Mesendoderm (in vitro differentiated cells): ENCODE measurements at regions not wholly inside any gene's neighbourhood (a gene's known extent, or its start where the extent isn't known, plus 50 kb on each side); places are given as distances from the start of the nearest gene placed in this dataset.

Experiments used
- DNase-seq: peaks from one replicate; pipeline ENCODE4 v3.0.0; 2013
- H2AK5ac ChIP-seq: 2 replicates; pipeline ENCODE4 v1.6.1; 2013; ENCODE audit warnings: low read length, inconsistent platforms
- H2BK120ac ChIP-seq: 2 replicates; pipeline ENCODE4 v1.6.1; 2013; ENCODE audit warnings: low read depth, mild to moderate bottlenecking, low read length, moderate library complexity, mixed read lengths
- H2BK15ac ChIP-seq: replicated peaks from 2 replicates; pipeline ENCODE4 v1.6.1; 2013; ENCODE audit warnings: low read depth, mild to moderate bottlenecking, moderate library complexity
- H2BK5ac ChIP-seq: 2 replicates; pipeline ENCODE4 v1.6.1; 2013; ENCODE audit warnings: low read length, inconsistent platforms
- H3K18ac ChIP-seq: 2 replicates; pipeline ENCODE4 v1.6.1; 2013; ENCODE audit warnings: mild to moderate bottlenecking, low read length, mixed read lengths
- H3K23ac ChIP-seq: one replicate; pipeline ENCODE4 v1.6.1; 2013; ENCODE audit warnings: low read length
- H3K27ac ChIP-seq: 2 replicates; pipeline ENCODE4 v1.5.1; 2013; ENCODE audit warnings: low read depth, mild to moderate bottlenecking, inconsistent platforms, low read length, moderate library complexity
- H3K27me3 ChIP-seq: 2 replicates; pipeline ENCODE4 v1.6.1; 2013; ENCODE audit warnings: low read length, control low read depth, mild to moderate bottlenecking, inconsistent platforms; ENCODE audit not compliant: insufficient read depth, poor library complexity
- H3K36me3 ChIP-seq: 2 replicates; pipeline ENCODE4 v1.6.1; 2013; ENCODE audit warnings: low read length, inconsistent platforms; ENCODE audit not compliant: control insufficient read depth, insufficient read depth
- H3K4ac ChIP-seq: one replicate; pipeline ENCODE4 v1.6.1; 2013; ENCODE audit warnings: low read depth, mild to moderate bottlenecking, low read length, moderate library complexity
- H3K4me1 ChIP-seq: 2 replicates; pipeline ENCODE4 v1.6.1; 2013; ENCODE audit warnings: low read depth, low read length, inconsistent platforms; ENCODE audit not compliant: control insufficient read depth
- H3K4me2 ChIP-seq: 2 replicates; pipeline ENCODE4 v1.6.1; 2013; ENCODE audit warnings: low read length
- H3K4me3 ChIP-seq: 2 replicates; pipeline ENCODE4 v1.5.1; 2013; ENCODE audit warnings: mild to moderate bottlenecking, low read length
- H3K56ac ChIP-seq: one replicate; pipeline ENCODE4 v1.6.1; 2013; ENCODE audit warnings: low read length
- H3K79me1 ChIP-seq: 2 replicates; pipeline ENCODE4 v1.6.1; 2013; ENCODE audit warnings: low read length, inconsistent platforms
- H3K79me2 ChIP-seq: 2 replicates; pipeline ENCODE4 v1.6.1; 2013; ENCODE audit warnings: mild to moderate bottlenecking, low read length; ENCODE audit not compliant: control insufficient read depth, insufficient read depth
- H3K9ac ChIP-seq: 2 replicates; pipeline ENCODE4 v1.6.1; 2013; ENCODE audit warnings: low read length, inconsistent platforms
- H4K5ac ChIP-seq: one replicate; pipeline ENCODE4 v1.6.1; 2013; ENCODE audit warnings: low read length
- H4K8ac ChIP-seq: one replicate; pipeline ENCODE4 v1.6.1; 2013; ENCODE audit warnings: low read depth, mild to moderate bottlenecking, control low read depth, low read length, moderate library complexity
- WGBS: extraction: QIAGEN DNeasy Blood & Tissue Kit; methylation state at CpG from one replicate; pipeline ENCODE4 v1.1.7; 2013; ENCODE audit warnings: low lambda C conversion rate, missing lambda C conversion rate; ENCODE audit not compliant: insufficient coverage; ENCODE audit errors: extremely low coverage; 5-methylcytosine and 5-hydroxymethylcytosine counted together

GRCh38 chr22:49112661-49113626, 714.7 kb downstream of the BRD1 start:
- H3K4me1 ChIP-seq, result no peaks in the 10 kb centered on the region
- H2BK5ac ChIP-seq, result no peak overlapping the region
- no CpG with 5 or more reads among the region's 16 CpGs for WGBS
- no peak overlapping the region for H3K4ac ChIP-seq
- no peaks in the 10 kb centered on the region for H3K27me3 ChIP-seq
- no peaks in the 10 kb centered on the region for H3K79me1 ChIP-seq
- H3K27ac ChIP-seq, result no peak overlapping the region
- no peak overlapping the region for H2AK5ac ChIP-seq
- no peak overlapping the region for H2BK120ac ChIP-seq
- no peak overlapping the region for H4K5ac ChIP-seq
- no peak overlapping the region for H3K56ac ChIP-seq
- H3K18ac ChIP-seq, result no peak overlapping the region
- no peak overlapping the region for H3K4me3 ChIP-seq
- no peak overlapping the region for H3K4me2 ChIP-seq
- H2BK15ac ChIP-seq, result no peak overlapping the region
- no peak for DNase-seq
- H3K79me2 ChIP-seq, result no peaks in the 10 kb centered on the region
- no peaks in the 10 kb centered on the region for H3K36me3 ChIP-seq
- H3K9ac ChIP-seq, result no peak overlapping the region
- no peak overlapping the region for H3K23ac ChIP-seq
- no peak overlapping the region for H4K8ac ChIP-seq

- H4K5ac ChIP-seq, result no peak overlapping the region
- H2BK5ac ChIP-seq, result no peak overlapping the region
- H3K79me2 ChIP-seq, result no peaks in the 10 kb centered on the region
- H2AK5ac ChIP-seq, result no peak overlapping the region
- no peak overlapping the region for H3K23ac ChIP-seq
- no peak overlapping the region for H3K4ac ChIP-seq
- no peak overlapping the region for H4K8ac ChIP-seq
- H3K27me3 ChIP-seq, result no peaks in the 10 kb centered on the region
- H3K18ac ChIP-seq, result no peak overlapping the region
- H3K4me3 ChIP-seq, result no peak overlapping the region
- H3K4me2 ChIP-seq, result no peak overlapping the region
- no peak overlapping the region for H3K56ac ChIP-seq
- DNase-seq, result no peak
- no CpG with 5 or more reads among the region's 15 CpGs for WGBS
- H2BK15ac ChIP-seq, result no peak overlapping the region
- H3K79me1 ChIP-seq, result no peaks in the 10 kb centered on the region
- H2BK120ac ChIP-seq, result no peak overlapping the region
- H3K4me1 ChIP-seq, result no peaks in the 10 kb centered on the region
- no peak overlapping the region for H3K27ac ChIP-seq
- H3K36me3 ChIP-seq, result no peaks in the 10 kb centered on the region
- H3K9ac ChIP-seq, result no peak overlapping the region
Observed at GRCh38 chr22:49112176-49112575, 715.5 kb downstream of the BRD1 start.

GRCh38 chr22:49111085-49111484, 716.6 kb downstream of the BRD1 start:
- H3K79me2 ChIP-seq, result no peaks in the 10 kb centered on the region
- H3K4me1 ChIP-seq, result no peaks in the 10 kb centered on the region
- H3K4me3 ChIP-seq, result no peak overlapping the region
- H4K5ac ChIP-seq, result no peak overlapping the region
- H4K8ac ChIP-seq, result no peak overlapping the region
- 100% methylated on average over 1 of the region's 15 CpGs for WGBS
- no peaks in the 10 kb centered on the region for H3K79me1 ChIP-seq
- no peak overlapping the region for H2AK5ac ChIP-seq
- no peaks in the 10 kb centered on the region for H3K27me3 ChIP-seq
- no peak overlapping the region for H3K23ac ChIP-seq
- H3K9ac ChIP-seq, result no peak overlapping the region
- H2BK120ac ChIP-seq, result no peak overlapping the region
- no peak overlapping the region for H3K4ac ChIP-seq
- no peak overlapping the region for H2BK15ac ChIP-seq
- no peaks in the 10 kb centered on the region for H3K36me3 ChIP-seq
- no peak overlapping the region for H3K4me2 ChIP-seq
- no peak overlapping the region for H3K18ac ChIP-seq
- H3K56ac ChIP-seq, result no peak overlapping the region
- no peak overlapping the region for H2BK5ac ChIP-seq
- no peak overlapping the region for H3K27ac ChIP-seq
- DNase-seq, result no peak

- WGBS, result no CpG with 5 or more reads among the region's 21 CpGs
- no peak overlapping the region for H2AK5ac ChIP-seq
- no peaks in the 10 kb centered on the region for H3K79me1 ChIP-seq
- no peaks in the 10 kb centered on the region for H3K36me3 ChIP-seq
- no peak overlapping the region for H2BK120ac ChIP-seq
- no peak for DNase-seq
- no peak overlapping the region for H3K56ac ChIP-seq
- H4K8ac ChIP-seq, result no peak overlapping the region
- no peak overlapping the region for H3K27ac ChIP-seq
- no peak overlapping the region for H2BK15ac ChIP-seq
- H3K4me3 ChIP-seq, result no peak overlapping the region
- no peak overlapping the region for H3K4ac ChIP-seq
- no peak overlapping the region for H3K9ac ChIP-seq
- no peak overlapping the region for H3K23ac ChIP-seq
- no peaks in the 10 kb centered on the region for H3K27me3 ChIP-seq
- H3K4me2 ChIP-seq, result no peak overlapping the region
- H2BK5ac ChIP-seq, result no peak overlapping the region
- no peak overlapping the region for H3K18ac ChIP-seq
- H3K79me2 ChIP-seq, result no peaks in the 10 kb centered on the region
- H4K5ac ChIP-seq, result no peak overlapping the region
- no peaks in the 10 kb centered on the region for H3K4me1 ChIP-seq
Observed at GRCh38 chr22:49108636-49109315, 718.9 kb downstream of the BRD1 start.

DNA sequence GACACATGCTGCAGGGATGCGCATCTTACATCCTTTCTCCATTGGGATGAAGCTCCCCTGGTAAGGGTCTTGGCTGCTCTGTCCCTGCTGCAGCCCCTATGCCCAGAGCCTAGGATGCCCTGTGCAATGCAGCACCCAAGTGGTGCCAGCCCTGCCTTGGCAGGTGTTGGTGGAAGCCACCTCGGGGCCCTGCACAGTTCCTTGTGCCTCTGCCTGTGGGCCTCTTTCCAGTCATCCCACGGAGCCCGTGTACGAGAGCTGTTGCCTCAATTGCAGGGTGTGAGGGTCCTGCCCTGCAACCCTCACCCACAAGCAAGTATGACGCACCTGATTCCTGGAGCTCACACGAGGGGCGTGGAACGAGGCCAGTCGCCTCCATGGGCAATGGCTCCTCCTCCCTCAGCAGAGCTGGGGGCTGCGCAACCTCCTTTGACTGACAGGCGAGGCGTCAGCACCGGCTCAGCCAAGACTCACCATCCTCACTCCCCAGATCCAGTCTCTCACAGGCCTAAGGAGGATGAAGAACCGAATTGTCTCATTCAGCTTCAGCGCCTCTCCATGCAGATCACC, 719.6 kb downstream of the BRD1 start:
- Histone ChIP-seq H3K56ac (no peak overlapping the region), H3K4me1 (no peaks in the 10 kb centered on the region), H2BK120ac (no peak overlapping the region), H2BK15ac (no peak overlapping the region), H2AK5ac (no peak overlapping the region), H3K4ac (no peak overlapping the region), H3K36me3 (no peaks in the 10 kb centered on the region), H3K4me2 (no peak overlapping the region), H3K9ac (no peak overlapping the region), H3K23ac (no peak overlapping the region), H3K4me3 (no peak overlapping the region), H3K79me1 (no peaks in the 10 kb centered on the region), H4K8ac (no peak overlapping the region), H4K5ac (no peak overlapping the region), H3K27ac (no peak overlapping the region), H3K79me2 (no peaks in the 10 kb centered on the region), H3K27me3 (no peaks in the 10 kb centered on the region), H2BK5ac (no peak overlapping the region), H3K18ac (no peak overlapping the region)
- no peak for DNase-seq
- no CpG with 5 or more reads among the region's 16 CpGs for WGBS
